ENCODE measurements at regions not wholly inside any gene's neighbourhood (a gene's known extent, or its start where the extent isn't known, plus 50 kb on each side); places are given as distances from the start of the nearest gene placed in this dataset.
"Not testable (repeated sequence)": the region's sequence is repeated elsewhere in the genome, so short reads cannot be mapped to it uniquely, and the experiment has no call there.

DNA sequence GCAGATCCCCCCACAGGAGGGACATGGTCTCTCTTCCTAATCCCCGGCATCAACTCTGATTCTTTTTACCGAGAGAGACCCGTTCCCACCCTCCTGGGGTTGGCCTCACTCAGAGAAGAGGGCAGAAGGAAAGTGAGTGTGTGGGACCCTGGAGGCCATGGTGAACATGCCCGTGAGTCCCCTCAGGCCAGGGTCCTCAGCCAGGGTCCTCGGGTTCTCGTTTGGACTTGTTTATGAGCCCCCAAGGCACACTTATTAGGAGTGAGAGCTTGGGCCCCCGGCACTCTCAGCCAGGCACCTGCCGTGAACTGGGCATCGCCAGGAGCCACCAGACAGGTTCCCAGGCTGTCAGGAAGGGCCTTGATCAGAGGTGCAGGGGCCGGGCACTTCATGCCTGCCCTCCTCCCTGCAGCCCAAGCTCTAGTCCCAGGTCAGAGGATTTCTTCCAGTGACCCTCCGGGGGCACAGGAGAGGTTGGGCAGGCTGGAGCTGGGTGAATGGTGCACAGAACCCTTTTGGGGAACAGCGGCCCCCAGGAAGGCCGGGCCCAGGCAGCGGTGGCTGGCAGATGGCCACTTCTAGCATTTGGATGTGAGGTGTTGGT is 122.6 kb downstream of the CRYAA start:
- DNase-seq (ENCODE audit: insufficient read length, low spot score) (no peak), FAIRE-seq (no peak)

DNA sequence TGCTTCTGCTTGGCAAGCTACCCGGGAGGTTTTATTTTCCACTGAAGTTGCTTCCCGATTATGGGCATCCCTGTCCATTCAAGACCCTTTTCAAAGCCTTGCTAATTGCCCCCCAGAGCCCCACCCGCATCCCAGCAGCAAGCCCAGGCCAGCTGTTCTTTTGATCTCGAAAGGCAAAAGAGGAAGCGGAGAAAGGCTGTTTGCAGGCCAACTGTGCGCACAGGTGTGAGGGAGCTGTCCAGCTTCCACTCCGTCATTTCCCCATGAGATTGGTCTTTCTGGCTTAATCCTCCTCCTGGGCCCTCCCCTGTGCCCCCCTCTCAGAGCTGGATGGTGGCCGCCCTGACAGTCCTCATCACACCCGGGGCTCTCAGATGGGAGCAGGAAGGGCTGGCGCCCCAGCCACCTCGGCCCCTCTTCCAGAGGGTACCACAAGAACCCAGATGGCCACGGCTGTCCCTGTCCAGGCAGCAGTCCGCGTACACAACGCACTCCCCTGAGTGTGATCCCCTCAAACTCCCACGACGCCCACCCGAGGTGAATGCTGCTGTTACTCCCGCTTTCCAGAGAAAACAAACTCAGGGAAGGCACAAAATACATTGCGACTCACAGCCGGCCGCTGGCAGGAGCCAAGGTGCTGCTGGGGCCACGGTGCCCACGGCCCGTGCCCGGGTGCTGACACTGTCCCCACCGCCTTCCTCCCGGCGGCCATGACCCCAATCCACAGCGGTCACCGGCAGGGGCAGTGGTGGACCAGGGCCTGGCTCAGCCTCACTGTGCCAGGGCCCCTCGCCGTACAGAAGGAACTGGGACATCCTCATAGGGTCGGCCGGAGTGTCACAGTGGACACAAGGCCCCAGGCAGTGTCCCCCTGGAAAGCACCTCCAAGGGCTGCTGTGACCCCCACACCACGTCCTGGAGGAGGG is 121.9 kb downstream of the CRYAA start:
- no peak for FAIRE-seq
- DNase-seq (ENCODE audit: insufficient read length, low spot score), result no peak

DNA sequence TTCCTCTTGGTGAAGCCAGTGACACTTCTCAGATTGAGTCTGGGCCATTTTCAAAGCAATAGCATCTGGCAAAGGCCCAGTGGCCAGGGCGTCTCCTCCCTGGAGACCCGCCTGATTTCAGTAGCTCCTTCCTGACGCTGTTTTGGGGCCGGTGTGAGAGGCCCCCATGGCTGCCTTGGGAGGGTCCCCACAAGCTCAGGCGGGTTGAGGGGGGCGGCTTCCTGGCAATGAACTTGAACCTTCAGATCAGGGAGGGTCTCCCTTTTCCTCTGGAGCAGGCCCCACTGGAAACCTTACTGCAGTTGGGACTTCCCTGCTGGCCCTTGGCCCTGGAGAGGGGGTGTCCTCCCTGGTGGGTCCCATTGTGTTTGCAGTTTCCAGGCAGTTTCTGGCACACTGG is 121.2 kb downstream of the CRYAA start:
- FAIRE-seq, result no peak

DNA sequence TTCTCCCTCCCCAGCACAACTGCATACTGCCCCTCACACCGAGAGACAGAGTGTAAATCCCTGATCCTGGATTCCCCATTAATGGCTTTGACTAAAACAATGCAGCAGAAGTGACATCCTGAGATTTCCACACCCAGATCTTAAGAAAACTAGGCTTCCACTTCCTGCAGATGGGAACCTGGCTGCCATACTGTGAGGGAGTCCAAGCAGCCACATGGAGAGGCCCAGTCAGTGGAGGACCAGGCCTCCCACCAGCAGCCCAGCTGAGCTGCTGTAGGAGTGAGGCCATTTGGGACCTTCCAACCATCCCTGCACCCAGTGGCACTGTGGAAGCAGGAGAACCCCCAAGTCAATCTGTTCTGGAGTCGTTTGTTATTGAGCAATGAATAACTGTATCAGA is 120.6 kb downstream of the CRYAA start:
- no peak for DNase-seq (ENCODE audit: insufficient read length, low spot score)
- no peak for FAIRE-seq

More for the DNA sequence above, 121.2 kb downstream of the CRYAA start:
- no peak for DNase-seq (ENCODE audit: insufficient read length, low spot score)

DNA sequence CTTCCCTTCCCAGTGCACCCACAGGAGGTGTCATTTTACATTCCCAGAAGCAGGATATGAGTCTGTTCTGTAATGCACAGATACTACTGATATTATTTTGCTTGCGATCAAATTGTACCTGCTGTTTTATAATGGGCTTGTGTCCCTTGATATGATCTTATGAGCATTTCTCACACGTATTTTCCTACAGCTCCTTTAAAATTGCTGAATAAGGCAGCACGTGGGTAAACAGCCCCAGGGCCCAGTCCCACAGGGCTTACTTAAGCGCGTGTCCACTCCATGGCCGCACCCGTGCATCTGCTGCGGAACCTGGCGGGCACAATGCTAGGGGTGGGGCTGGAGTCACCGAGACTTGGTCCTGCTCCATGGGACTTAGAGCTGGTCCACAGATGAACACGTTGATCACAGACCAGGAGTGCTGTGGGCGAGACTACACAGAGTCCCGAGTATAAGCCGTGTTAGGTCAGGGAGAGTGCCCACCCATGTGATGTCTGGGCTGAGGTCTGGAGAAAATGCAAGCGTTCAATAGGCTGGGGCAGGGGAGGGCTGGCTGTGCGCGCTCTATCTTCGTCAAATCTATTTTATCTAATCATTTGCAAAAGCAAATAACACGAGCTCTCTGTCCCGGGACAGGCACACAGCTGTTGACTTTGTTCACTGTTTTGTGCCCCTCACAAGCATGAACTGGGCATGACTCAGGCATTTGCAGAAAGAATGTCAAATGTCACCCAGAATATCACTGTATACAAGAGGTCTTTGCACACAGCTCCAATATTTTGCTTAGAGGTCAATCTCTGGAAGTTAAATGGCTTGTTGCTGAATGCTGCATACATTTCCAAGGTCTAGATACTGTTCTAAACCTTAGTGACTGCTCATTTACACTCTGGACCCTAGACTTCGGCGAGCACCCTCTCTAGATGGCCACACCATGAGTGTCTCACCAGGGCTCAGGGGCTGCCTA is 119.3 kb downstream of the CRYAA start:
- FAIRE-seq (no peak), DNase-seq (ENCODE audit: insufficient read length, low spot score) (no peak)

DNA sequence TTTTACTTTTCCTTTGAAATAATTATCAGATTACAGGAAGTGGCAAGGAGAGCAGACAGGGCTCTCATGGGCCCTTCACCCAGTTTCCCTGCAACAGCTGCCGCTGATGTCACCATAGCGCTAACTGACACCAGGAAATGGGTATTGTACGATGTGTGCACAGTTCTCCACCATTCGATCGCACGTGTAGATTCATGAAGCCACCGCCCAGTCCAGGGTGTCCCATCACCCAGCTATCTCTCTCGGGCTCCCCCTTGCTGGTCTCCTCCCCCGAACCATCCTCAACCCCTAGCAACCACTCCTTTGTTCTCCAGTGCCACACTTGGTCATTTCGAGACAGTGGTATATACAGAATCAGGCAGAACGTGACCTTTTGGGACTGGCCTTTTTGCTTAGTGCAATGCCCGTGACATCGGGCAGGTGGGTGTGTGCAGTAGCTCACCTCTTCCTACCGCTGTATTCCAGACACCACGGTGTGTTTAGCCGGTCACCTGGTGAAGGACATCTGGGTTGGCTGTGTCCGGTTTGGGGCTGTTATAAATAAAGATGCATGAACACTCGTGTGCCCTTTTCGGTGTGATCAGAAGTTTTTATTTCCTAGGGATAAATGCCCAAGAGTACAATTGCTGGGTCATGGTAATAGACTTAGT is 118.4 kb downstream of the CRYAA start:
- no peak for FAIRE-seq

DNA sequence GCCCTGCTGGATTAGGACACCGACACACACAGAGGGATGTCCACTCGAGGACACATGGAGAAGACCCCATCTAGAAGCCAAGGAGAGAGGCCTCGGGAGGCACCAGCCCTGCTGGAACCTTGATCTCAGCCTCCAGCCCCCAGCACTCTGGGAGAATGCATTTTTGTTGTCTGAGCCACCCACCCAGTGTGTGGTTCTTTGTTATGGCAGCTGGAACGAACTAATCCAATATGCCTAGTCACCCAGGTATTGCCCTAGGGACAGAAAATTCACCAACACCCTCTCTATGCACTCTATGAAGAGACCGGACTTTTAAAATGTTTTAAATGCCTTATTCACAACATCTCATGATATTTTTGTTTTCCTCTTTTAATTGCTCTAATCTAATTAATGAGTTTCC is 117.4 kb downstream of the CRYAA start:
- DNase-seq (ENCODE audit: insufficient read length, low spot score), result no peak
- FAIRE-seq, result no peak

More for the DNA sequence above, 118.4 kb downstream of the CRYAA start:
- DNase-seq (ENCODE audit: insufficient read length, low spot score), result no peak

DNA sequence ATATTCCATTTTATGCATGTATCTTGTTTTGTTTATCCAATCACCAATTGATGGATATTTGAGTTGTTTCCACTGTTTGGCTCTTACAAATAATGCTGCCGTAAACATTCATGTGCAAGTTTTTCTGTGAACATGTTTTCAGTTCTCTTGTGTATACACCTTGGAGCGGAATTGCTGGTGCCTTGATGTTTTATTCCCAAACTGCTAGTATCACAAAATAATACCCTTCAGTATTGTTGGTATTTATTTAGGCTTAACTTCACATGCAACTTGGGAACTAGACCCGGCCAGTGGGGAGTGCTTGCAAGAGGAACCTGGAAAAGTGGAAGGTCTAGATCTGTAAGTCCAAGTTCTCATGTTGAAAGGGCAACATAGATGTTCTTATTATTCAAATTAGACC is 115.9 kb downstream of the CRYAA start:
- DNase-seq (ENCODE audit: insufficient read length, low spot score) (no peak), FAIRE-seq (no peak)

DNA sequence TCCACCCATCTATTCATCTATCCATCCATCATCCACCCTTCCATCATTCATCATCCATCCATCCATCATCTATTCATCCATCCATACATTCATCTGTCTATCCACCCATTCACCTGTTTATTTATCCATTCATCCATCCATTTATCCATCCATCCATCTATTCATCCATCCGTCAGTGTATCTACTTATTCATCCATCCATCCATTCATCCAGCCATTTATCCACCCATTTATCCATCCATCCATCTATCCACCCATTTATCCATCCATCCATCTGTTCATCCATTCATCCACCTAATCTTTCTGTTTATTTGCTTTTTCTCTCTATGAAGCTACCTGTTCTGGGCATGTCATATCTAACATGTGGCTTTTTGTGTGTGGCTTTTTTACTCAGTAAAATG is 115.4 kb downstream of the CRYAA start:
- DNase-seq (ENCODE audit: insufficient read length, low spot score) (no peak), FAIRE-seq (peak; percentile 72)

DNA sequence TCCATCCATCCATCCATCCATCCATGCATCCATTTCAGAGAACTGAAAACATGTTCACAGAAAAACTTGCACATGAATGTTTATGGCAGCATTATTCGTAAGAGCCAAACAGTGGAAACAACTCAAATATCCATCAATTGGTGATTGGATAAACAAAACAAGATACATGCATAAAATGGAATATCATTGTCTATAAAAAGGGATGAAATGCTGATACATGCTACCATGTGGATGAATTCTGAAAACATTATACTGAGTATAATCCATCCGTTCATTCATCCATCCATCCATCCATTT is 115.1 kb downstream of the CRYAA start:
- not testable (repeated sequence) for DNase-seq (ENCODE audit: insufficient read length, low spot score); FAIRE-seq

DNA sequence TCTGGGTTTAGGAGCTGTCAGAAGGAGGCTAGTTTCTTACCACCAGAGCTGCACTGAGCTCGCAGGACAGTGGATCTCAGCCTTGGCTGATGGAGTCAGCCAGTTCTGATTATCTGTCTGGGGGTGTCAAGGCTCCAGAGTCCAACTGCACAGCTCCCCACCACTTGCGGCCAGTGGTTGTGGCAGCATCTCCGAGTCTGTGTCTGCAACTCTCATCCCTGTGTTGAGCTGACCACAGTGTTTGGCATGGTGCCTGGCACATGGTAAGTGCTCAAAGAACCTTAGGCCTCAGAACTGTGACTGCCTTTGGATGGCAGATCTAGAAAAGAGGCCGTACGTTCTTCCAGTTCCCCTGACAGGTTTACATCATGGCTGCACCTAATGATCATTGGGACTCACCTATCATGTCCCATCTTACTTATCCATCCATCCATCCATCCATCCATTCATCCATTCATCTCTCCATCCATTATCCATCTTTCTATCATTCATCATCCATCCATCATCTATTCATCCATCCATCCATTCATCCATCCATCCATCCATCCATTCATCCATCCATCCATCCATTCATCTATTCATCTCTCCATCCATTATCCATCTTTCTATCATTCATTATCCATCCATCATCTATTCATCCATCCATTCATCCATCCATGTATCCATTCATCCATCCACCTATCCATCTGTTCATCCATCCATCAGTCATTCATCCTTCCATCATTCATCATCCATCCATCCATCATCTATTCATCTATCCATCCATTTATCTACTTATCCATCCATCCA is 114.5 kb downstream of the CRYAA start:
- FAIRE-seq, result peak; percentile 74
- no peak for DNase-seq (ENCODE audit: insufficient read length, low spot score)

DNA sequence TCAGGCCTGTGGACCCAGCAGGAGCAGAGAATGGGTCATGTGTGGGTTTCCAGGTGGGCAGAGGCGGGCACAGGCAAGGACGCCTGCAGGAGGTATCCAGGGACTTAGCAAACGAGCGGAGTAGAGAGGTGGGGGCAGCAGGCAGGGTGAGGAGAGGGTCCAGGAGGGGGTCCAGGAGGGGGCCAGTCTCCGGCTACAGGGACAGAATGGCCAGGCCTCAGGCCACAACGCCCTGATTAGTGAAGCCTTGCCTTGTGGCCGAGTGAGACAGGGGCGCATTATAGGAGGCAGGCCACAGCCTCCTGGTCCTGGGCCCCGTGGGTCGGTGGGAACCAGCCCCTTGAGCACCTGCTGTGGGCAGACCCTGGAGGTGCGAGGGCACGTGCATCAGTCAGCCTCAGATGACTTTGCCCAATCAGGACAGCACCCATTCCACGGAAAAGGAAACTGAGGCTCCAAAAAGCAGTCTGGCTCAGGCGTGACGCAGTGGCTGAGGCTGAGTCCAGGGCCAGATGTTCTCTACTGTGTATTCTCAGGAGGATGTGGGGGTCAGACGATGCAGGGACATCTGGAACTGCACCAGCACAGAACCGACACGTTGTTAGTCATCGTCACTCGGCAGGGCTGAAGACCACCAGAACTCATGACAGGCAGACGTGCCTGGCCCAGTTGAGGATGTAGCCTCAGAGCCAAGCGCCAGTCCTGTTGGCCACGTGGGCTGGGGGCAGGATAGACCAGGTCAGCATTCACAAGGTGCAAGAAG is 113.7 kb downstream of the CRYAA start:
- FAIRE-seq (no peak), DNase-seq (ENCODE audit: insufficient read length, low spot score) (no peak)

DNA sequence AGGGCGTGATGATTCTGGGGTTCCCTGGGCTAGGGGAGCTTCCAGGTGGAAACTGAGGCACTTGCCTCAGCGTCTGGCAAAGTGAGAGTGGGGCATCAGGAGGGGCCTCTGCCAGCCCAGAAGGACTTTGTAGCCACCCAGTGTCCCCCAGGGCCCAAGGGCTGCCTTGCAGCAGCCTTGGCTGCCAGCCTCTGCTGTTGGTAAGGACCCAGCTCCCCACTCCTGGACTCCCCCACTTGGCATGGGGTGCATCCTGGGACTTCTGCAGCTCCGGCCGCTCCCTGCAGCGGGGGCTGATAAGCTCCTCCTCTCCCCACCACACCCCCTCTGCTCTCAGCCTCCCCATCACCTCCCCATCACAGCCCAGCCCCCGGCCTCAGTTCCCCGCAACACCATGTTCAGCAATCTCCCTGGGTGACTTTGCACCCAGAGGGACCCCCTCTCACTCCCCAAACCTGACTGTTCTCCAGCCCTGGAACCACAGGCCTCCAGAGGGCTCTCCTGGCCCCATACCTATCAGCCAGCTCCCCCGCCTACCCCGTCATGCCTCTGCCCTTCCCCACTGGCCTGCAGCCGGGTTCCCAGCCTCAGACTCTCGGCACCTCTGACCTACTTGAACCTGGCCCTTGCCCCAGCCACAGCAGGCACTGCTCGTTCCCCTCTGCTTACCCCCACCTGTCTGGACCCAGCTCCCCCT is 113.0 kb downstream of the CRYAA start:
- FAIRE-seq (no peak), DNase-seq (ENCODE audit: insufficient read length, low spot score) (no peak)

DNA sequence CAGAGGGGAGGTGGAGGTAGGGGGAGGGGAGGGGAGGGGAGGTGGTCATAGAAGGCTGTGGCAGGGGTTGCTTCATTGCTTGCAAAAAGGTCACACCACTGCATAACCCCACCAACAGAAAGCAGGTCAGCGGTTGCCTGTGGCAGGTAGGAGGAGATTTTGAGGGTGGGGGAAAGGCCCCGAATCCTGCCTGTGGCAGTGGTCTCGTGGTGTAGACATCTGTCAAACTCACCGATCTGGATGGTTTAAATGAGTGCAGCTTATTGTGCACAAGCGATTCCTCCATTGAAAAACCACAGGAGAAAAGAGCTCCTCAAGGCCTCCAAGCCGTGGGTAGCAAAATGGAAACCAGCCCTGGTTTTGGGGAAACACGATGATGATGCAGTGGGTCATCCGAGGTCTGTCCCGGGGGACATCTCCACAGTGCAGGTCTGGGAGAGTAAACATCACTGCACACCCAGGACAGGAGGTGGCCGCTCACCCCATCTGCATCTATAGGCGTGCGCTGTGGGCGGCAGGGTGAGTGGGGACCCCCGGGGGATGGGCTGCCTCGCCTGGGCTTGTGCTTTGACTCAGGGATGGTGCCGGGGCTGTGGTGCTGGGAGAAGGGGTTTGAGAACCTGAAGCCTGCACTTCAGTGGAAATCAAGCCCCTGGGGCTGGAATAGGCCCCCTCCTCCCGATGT is 112.3 kb downstream of the CRYAA start:
- FAIRE-seq (no peak), DNase-seq (ENCODE audit: insufficient read length, low spot score) (no peak)

DNA sequence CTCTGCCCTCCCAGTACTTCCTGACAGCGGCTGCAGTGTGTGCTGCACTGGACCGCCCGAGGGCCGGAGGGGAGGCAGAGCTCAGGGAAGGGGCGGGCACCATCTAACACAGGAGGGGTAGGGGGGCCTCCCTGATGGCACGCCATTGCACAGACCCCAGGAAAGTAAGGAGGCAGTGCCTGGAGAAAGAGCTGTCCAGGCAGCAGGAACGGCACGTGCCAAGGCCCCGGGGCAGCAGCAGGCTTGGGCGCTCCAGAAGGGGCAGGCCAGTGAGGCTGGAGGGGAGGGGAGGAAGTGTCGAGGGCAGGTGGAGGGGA is 110.7 kb downstream of the CRYAA start:
- FAIRE-seq, result no peak
- no peak for DNase-seq (ENCODE audit: insufficient read length, low spot score)

DNA sequence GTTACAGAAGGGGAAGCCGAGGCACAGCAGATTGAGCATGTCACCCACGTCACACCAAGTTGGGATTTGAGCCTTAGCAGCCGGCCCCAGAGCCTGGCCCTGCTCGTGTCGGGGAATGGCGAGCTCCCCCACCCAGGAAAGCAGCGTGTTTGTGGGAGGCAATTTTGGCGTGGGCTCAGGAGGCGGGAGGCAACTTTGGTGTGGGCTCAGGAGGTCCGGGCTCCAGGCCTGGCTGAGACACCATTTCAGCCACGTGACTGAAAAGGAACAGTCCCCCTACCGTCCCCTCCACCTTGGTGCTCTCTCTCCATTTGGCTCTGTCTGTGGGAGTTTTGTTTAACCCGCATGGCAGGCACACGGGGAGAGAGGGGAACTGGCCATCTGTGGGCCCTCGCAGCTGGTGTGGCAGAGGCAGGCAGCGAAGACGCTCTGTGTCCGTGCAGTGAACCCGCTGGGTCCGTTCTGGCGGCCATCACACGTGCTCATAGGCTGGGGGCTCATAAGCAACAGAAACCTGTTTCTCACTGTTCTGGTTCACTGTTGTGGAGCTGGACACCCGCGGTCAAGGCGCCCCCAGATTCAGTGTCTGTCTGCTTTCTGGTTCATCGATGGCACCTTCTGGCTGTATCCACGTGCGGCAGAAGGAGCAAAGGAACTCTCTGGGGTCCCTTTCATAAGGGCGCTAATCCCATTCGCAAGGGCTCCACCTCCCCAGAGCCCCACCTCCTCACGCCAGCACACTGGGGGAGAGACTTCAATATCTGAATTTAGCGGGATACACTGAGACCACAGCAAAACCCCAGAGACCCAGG is 110.2 kb downstream of the CRYAA start:
- DNase-seq (ENCODE audit: insufficient read length, low spot score), result no peak
- FAIRE-seq, result no peak

DNA sequence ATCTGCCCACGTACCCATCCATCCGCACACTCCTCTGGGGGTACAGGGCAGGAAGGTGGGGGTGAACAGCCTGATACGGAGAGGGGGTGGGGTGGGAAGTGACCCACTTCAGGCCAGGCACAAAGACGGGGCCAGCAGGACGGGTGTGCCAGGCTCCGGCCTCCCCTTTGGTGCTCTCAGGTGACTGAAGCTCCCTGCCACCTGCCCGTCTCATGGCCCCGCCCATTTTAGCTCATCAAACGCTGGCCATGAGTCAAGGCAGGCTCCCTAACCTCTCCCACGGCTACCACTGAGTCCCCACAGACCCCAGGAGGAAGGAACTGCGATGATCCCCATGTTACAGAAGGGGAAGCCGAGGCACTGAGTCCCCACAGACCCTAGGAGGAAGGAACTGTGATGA is 109.6 kb downstream of the CRYAA start:
- no peak for DNase-seq (ENCODE audit: insufficient read length, low spot score)
- no peak for FAIRE-seq

Measured in HTR-8/SVneo (cell line).